Activated CD4-positive, CD25-positive, alpha-beta regulatory T cell treated with anti-CD3 and anti-CD28 coated beads, Interleukin-2, amount 50 U/mL, for 24 hours (primary cell): ENCODE measurements at regions not wholly inside any gene's neighbourhood (a gene's known extent, or its start where the extent isn't known, plus 50 kb on each side); places are given as distances from the start of the nearest gene placed in this dataset.
"Not testable (repeated sequence)": the region's sequence is repeated elsewhere in the genome, so short reads cannot be mapped to it uniquely, and the experiment has no call there.

Experiments used
- ATAC-seq, 2 donors: fragments of 150-1000 bp; cut with Tn5 transposase; one replicate each; pipeline ENCODE4 v1.10.0; 2021; ENCODE audit warnings: mild to moderate bottlenecking in 1 of 2, moderate library complexity in 1 of 2

DNA sequence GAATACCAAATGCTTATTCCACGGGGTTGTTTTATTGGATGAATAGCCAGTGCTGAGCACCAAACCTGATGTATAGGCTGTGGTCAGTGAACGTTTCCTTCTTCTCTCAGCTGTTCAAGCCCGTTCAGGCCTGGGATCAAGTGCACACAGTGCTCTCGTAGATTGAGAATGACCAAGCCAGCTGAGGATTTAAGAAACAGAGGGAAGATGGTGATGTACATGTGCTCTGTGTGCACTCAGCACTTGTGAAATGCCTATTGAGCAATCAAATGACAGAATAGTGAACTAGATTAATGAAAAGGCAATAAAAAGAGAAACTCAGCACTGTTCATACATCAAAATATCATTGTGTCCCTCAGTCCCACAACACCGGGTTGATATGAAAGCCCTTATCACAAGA, 302.5 kb downstream of the BMPER start:
- ATAC-seq = no peak

DNA sequence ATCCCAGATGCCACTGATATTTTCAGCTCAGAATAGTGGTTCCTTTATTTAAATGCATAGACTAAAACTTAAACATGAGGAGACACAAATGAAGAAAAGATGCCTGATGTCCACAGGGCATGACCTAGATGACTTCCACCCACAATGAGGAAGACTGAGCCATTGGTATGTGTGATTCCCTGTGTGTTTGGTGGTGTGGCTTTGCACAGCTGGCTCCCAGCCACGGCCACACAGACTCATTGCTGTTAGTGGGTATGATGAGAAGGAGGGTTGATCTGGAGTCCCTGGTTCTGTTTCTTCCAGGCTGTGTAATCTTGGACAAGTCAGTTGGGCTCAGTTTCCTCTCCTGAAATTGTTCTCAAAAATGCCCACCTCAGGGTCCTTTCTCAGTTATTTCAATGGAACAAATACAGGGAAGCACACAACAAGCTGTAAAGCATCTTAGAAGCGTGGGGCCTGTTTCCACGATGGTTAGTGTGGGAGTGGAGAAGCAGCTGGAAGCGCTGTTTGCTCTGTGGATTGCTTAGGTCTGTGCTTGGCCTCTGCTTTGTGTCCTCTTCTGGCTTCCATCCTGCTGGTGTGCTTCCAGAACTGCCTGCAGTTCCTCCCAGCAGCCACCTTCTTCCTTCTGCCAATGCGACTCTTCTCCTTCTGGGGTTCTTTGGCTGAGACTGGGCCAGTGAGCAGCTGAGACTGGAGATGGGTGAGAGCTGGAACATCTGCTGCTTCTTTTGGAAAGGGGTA, 303.7 kb downstream of the BMPER start:
- no peak for ATAC-seq

GRCh38 chr7:34211018-34211417, 305.7 kb downstream of the BMPER start:
- ATAC-seq = no peak

DNA sequence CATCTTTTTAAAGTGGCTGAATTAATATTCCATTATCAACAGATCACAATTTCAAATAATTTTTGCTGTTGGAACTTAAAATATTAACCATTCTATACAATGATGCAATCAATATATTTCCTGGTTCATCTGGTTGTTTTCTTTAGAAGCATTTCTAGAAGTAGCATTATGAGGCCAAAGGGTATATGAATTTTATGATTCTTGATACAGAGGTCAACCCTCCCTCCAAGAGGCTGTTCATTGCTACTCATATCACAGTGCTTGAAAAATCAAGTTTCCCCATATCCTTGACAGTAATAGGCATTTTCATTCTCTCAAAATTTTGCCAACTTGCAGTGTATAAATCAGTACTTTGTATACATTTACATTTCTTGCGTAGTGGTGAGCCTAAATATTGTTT, 312.6 kb downstream of the BMPER start:
- no peak for ATAC-seq

DNA sequence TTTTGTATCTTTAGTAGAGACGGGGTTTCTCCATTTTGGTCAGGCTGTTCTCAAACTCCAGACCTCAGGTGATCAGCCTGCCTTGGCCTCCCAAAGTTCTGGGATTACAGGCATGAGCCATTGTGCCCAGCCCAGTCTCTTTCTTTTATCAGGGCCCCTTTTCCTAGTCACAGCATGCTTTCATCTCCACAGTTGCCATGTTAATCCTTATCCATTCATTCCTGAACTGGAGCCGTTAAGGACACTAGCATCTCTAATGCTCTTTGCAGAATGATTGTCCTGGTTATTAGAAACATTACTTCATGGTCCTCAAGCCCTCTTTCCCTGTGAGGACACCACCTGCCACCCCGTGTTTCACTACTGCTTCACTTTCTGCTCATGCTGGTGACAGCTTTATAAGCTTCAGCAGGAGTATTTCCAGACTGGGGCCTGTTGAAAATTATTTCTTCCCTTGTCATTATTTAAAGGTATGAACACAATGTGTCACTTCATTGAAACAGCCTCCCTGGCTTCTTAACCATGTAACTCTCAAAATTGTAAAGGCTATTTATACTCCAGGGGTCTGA, 313.9 kb downstream of the BMPER start:
- ATAC-seq = no peak

DNA sequence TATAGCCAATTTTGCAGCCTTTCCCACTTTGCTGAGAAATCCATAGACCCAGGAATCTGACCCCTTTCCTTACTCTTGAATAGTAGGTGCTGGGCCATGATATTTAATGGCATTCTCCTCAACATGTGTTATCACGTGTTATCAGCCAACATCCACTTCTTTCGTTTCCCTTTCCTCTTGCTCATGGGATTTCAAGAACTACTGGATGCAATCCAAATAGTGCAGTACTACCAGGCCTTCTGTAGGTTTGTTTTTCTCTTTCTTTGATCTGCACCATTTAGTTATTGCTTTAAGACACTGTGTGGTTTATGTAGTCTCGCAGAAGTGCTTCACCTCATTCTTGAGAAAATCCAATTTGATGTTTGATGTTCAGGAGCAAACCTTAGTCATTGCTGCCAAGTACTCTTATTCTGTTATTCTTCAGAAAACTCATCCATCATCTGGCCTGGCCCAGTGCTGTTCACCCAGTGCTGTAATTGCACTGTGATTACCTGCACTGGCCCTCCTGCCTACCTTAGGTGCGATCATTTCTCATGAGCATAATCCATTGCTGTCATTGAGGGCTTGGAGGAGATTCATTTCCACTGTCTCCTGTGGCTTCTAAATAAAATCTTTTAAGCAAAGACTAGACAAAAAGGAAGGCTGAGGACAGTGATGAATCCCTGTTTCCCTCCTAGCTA, 315.3 kb downstream of the BMPER start:
- no peak for ATAC-seq

GRCh38 chr7:34222316-34222715, 317.0 kb downstream of the BMPER start:
- no peak for ATAC-seq

DNA sequence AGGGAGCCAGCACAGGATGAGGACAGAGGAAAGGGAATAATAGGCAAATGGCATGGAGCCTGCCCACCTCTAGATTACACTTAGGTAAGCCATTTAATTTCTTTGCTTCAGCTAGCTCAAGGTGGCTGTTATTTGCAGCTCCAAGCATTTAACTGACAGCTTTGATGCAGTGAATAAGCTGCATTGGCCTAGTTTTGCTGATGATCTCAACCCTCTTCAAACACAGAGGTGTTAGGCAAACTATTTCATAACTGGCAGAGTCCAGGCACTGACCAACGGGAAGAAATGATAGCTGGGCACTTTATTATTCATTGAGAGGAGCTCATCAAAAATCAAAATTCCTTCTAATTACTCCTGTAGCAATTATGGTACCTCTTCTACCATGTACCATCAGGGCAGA, 317.4 kb downstream of the BMPER start:
- no peak for ATAC-seq

- no peak for ATAC-seq
Measured at GRCh38 chr7:34224281-34224680, 318.9 kb downstream of the BMPER start.

GRCh38 chr7:34225193-34225592, 319.9 kb downstream of the BMPER start:
- no peak for ATAC-seq

DNA sequence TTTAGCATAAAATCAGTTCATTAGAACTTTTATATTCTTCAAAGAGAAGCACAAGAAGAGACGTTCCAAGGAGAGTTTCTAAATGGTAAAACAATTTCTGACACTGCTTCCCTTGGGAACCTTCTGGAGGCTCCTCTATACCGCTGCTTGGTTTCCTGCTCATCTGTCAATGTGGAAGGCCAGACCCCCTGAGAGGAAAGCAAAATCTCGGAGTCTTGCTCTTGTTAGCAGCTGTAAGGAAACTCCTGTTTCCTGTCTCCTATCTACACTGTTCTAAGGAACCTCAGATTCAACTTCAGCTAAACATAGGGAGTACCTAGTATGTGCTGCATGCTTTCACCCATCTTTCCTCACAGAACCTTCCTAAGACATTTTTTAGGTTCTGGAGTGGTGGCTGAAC, 322.2 kb downstream of the BMPER start:
- ATAC-seq = no peak

DNA sequence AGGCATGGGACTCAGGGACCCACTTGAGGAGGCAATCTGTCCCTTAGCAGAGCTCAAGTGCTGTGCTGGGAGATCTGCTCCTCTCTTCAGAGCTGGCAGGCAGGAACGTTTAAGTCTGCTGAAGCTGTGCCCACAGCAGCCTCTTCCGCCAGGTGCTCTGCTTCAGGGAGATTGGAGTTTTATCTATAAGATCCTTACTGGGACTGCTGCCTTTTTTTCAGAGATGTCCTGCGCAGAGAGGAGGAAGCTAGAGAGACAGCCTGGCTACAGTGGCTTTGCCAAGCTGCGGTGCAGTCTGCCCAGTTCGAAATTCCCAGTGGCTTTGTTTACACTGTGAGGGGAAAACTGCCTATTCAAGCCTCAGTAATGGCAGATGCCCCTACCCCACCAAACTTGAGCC, 329.8 kb downstream of the BMPER start:
- ATAC-seq = not testable (repeated sequence)

- no peak for ATAC-seq
Measured at GRCh38 chr7:34236057-34236456, 330.7 kb downstream of the BMPER start.

- no peak for ATAC-seq
Measured at GRCh38 chr7:34236839-34237492, 331.6 kb downstream of the BMPER start.

DNA sequence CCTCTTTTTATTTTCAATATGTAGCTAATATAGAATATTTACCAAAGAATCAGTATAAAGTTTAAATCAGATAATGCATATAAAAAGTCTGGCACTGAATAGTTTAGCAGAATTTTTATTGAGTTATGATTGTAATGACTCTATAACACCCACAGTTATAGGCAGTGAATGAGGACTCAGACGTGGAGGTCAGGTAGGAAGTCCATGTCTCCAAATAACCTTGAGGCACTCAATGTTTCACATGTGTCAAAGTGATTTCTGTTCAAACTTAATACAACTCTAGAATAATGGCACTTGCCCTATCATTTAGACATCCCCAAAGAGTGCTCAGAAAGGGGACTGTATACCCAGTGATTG, 332.1 kb downstream of the BMPER start:
- no peak for ATAC-seq

- no peak for ATAC-seq
Measured at GRCh38 chr7:34240417-34240816, 335.1 kb downstream of the BMPER start.

DNA sequence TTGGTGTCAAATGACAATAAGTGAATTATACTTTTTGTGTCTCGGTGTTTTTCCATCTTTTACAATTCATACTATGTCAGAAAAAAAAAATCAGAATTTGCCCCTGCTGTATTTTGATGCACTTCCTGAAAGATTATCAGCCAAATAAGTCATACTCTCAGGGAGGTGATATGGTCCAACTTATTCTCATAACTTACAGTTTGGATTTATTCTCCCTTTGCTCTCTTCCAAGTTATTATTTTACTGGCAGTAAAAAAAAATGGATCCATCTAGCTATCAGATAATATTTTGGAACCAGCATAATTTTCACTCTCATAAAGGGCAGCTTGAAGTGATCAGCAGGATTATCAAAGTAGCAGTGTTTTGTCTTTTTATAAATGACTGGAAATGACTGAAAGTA, 337.1 kb downstream of the BMPER start:
- ATAC-seq = no peak

DNA sequence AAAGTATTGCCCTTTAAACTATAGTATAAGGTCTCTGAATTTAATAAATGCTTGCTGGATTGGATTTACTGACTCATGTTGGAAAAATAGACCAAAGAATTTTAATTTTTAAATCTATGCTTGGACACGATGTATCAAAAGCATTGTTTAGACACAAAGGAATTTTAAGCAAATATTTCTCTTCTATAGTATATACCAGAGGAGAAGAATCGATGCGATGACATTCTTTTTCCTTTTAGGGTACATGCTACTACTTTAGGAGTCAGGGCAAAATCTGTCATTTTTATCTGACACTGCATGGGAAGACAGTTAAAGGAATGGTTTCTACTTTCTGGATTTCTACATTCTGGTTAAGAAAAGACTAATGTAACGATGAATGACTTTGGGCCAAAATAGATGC, 339.9 kb downstream of the BMPER start:
- ATAC-seq = no peak

DNA sequence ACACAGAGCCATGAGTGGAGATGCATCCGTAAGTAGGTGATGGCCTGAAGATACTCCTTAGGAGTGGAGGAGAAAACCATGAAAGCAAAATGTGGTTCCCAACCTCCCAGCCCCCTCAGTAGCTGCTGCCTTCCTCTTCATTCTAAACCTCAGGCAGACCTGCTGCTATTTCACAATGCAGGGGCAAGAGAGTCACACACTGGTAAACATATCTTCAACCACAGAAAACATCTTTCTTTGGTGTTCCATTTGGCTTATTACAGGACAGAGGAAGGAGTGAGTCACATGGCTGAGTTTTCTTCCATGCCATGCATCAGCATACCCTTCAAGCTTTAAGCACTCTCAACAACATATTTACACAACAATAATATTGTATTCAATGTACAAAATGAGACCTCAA, 342.1 kb downstream of the BMPER start:
- no peak for ATAC-seq

DNA sequence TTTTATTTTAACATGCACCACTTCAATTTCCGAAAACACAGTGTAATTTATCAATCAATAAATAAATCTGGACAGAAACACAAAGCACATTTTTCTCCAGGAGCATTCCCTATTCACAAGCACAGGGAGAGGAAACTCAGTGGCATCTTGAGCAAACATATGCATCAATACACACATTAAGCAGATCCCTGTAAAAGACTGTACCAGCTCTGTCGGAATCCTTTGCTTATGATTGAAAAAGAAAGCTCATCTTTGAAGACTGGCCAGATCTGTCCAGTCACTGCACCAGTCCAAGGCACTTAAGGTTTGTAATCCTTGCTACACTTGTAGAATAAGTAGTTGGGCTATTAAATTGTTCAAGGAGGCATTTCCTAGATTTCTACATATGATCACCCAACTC, 343.9 kb downstream of the BMPER start:
- no peak for ATAC-seq

- no peak for ATAC-seq
Measured at GRCh38 chr7:34260279-34260678, 354.9 kb downstream of the BMPER start.

GRCh38 chr7:34263168-34263567, 357.8 kb downstream of the BMPER start:
- no peak for ATAC-seq

- ATAC-seq = no peak
Measured at GRCh38 chr7:34269084-34269483, 363.7 kb downstream of the BMPER start.

- no peak for ATAC-seq
Measured at GRCh38 chr7:34275624-34276023, 370.3 kb downstream of the BMPER start.
